ENCODE measurements at regions not wholly inside any gene's neighbourhood (a gene's known extent, or its start where the extent isn't known, plus 50 kb on each side); places are given as distances from the start of the nearest gene placed in this dataset.
"Not testable (repeated sequence)": the region's sequence is repeated elsewhere in the genome, so short reads cannot be mapped to it uniquely, and the experiment has no call there.

- DNase-seq: peak; percentile 16 to 64 (median 44)
Observed at GRCh38 chr5:112112346-112112745, 306.7 kb downstream of the EPB41L4A start.

DNA sequence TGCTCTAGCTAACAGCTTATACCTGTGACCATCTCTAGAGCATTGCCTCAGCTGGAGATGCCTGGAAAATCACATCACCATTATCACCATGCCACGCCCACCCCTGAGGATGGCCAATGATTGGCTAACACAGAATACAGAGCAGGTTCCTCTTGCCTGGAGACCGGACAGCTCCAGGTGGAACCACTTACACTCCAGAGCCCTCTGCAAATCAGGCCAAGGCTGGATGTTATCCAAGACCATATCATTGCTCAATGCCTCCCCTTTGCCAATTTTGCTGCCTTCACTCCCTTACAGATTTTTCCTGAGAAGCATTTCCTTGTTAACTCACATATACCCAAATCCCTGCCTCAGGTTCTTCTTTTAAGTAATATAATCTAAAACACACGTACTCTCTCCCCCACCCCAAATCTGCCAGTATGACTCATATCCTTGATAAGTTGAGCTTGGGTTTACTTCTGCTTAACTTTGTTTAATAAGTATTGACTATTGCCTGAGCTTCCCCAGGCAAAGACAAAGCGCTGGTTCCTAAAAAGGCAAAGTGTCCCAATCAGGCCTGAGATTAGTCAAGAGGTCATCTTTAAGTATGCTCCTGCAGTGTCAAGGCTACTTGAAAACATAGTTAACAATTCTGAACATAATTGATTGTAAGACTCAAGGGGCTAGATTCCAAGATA is 309.6 kb downstream of the EPB41L4A start:
- peak; percentile 70 to 86 (median 77) for DNase-seq

DNA sequence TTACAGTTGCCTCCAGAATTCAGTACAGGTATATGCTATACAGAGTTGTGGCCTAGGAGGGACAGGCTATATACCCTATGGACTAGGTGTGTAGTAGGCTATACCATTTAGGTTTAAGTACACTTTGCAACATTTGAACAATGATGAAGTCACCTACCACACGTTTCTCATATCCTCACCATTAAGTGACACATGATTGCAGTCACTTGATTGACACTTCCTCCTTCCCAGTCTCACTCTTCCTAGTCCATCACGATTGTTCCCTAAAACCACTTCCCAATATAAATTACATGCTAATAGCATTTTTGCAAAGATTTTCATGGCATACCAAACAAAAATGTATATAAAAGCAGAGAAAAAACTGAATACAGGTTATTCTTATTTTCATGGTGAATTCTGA is 312.2 kb downstream of the EPB41L4A start:
- peak; percentile 39 to 84 (median 68) for DNase-seq

DNA sequence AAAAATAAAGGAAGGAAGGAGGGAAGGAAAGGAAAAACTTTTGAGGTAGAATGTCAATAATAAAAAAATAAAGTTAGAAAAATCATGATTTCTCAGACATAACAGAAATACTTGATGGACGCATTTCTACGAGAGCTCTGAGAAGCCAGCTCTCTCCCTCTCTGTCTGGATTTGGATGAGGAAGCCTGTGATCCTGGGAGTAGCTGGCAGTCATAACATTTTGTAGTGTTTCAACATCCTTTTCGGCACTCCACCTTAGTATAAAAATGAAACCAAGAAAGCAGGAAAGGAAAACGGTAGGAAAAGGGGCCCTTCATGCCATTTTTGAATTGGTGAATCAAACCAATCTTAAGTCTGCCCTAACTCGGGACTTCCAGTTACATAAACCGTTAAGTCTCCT is 321.3 kb downstream of the EPB41L4A start:
- DNase-seq: no peak

DNA sequence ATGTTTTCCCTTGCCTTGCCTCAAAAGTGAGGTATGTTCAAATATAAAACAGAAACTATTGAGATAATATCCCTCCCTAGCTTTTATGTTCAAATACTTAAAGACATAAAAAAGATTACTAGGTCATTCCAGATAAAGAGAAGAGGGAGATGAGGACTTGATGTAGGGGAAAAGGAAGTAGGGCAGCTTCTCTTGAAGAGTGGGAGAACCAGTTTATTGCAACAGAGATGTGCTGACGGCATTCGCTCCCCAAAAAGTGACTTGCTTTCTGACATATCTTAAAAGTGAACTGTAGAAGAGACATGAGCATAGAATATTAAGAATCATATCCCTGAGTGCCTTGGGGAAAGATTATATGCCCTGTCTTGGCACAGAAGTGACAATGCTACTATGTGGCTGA is 330.2 kb upstream of the NREP start:
- peak; percentile 37 to 59 (median 45) for DNase-seq

GRCh38 chr5:112086740-112087139 is 329.7 kb upstream of the NREP start:
- DNase-seq: no peak

- no peak for DNase-seq
Observed at GRCh38 chr5:112084149-112084548, 327.2 kb upstream of the NREP start.

- DNase-seq: no peak
Observed at GRCh38 chr5:112083623-112084022, 326.6 kb upstream of the NREP start.

GRCh38 chr5:112077180-112077579 is 320.2 kb upstream of the NREP start:
- no peak for DNase-seq

DNA sequence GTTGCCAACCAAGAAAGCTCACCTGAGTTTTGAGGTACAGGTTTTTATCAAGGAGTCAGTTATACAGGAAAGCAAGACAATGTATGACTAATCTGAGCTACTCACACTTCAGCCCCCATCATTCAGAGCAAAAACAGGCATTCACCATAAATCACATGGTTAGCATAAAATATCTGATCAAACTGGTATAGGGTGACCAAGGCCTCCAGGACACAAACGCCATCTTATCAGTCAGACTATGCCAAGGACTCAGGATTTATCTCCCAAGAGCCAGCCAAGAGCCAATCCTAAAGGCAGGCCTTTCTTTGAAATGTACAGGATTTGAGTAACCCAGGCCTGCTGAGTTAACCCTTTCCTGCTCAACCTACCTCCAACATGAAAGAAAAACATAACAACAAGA is 313.0 kb upstream of the NREP start:
- DNase-seq: no peak

DNA sequence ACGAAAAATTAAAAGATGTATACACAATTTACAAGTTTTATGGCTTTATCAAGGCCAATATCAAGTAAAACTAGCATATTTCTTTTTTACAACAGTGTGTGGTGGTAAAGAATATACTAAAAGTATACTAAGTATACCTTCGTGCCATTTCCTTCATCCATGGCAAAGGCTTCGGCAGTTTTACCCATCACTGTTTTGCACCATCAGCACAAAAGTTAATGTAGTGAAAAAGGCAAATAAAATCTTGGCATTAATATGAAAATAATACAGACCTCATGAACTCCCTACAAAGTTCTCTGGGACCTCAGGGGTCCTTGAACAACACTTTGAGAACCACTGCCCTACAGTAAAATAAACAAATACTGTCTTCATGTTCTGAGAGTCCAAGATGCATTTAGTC is 312.3 kb upstream of the NREP start:
- DNase-seq: no peak

DNA sequence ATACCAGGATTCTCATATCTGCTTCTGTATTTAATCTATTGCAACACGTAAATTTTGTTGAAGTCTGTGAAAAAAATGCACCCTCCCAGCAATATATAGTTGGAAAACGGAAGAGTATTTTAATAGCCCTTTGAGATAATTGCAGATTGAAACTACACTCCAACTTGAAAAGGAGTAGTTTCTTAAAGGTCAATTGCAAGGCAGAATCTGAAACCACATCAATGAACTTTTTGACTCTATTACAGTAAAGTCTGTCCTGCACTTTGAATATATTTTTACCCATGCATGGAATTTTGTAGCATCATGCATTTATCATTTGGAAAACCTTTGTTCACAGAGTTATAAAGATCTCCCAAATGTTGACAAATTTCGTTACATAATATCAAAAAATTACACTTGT is 311.6 kb upstream of the NREP start:
- DNase-seq: no peak

- DNase-seq: no peak
Observed at GRCh38 chr5:112065781-112066180, 308.8 kb upstream of the NREP start.

GRCh38 chr5:112064956-112065355 is 308.0 kb upstream of the NREP start:
- no peak for DNase-seq

DNA sequence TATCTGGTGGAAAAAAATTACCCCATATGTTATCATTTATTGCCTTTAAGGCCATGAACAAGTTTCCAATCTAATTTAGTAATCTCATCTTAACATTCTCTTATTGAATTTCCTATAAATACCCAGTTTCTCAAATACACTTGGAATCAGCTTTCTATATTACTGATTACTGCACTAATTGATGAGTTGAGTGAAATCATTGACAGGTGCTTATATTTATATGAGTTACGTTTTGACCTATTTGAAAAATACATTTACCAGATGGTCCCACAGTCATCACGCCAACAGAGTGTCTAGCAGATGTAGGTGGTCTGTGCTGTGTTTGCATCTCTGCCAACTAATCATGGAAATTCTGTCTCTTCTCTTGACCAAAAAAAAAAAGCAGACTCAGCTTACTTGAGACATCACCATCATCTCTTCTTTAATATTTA is 307.3 kb upstream of the NREP start:
- no peak for DNase-seq

DNA sequence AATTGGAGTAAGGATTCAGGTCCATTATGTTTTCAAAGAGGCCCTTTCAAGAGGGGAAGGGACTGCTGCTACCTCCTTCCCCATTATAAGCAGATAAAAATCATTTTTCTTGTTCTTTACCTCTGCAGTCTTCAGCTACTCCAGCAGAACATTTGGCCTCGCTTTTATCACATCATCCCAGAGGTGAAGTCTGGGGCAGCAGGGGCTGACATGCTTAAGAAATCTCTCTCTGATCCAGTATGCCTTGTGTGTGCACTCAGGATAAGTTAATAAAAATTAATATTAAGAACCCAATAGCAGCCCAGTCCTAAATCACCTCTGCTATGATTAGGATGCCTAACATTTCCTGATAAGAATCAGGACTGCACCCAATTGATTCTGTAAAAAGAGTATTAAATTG is 306.9 kb upstream of the NREP start:
- DNase-seq: no peak

- DNase-seq: no peak
Observed at GRCh38 chr5:112063191-112063590, 306.2 kb upstream of the NREP start.

GRCh38 chr5:112062181-112062580 is 305.2 kb upstream of the NREP start:
- DNase-seq: no peak

GRCh38 chr5:112061666-112062065 is 304.7 kb upstream of the NREP start:
- DNase-seq: no peak

GRCh38 chr5:112059579-112060135 is 302.7 kb upstream of the NREP start:
- no peak for DNase-seq

DNA sequence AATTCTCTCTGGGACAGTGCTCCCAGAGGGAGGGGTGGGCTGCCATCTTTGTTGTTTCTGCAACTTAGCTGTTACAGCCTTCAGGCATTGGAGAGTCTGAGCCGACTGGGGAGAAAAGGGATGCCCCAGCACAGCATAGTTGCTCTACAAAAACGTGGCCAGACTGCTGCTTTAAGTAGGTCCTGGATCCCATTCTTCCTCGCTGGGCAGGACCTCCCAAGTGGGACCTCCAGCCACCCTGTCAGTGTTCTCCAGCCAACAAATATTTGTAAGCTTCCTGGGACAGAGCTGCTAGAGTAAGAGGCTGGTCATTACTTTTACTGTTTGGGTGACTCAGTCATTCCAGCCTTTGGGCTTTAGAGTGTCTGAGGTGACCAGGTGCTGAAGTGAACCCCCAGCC is 292.7 kb upstream of the NREP start:
- DNase-seq: no peak

DNA sequence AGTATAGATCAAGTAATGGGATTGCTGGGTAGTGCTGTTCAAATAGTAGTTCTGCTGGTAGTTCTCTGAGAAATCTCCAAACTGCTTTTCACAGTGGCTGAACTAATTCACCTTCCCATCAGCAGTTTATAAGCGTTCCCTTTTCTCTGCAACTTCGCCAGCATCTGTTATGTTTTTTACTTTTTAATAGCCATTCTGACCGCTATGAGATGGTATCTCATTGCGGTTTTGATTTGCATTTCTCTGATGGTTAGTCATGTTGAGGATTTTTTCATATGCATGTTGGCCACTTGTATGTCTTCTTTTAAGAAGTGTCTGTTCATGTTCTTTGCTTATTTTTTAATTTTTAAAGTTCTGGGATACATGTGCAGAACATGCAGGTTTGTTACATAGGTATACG is 279.2 kb upstream of the NREP start:
- no peak for DNase-seq

GRCh38 chr5:112034421-112034979 is 277.5 kb upstream of the NREP start:
- DNase-seq: no peak

DNA sequence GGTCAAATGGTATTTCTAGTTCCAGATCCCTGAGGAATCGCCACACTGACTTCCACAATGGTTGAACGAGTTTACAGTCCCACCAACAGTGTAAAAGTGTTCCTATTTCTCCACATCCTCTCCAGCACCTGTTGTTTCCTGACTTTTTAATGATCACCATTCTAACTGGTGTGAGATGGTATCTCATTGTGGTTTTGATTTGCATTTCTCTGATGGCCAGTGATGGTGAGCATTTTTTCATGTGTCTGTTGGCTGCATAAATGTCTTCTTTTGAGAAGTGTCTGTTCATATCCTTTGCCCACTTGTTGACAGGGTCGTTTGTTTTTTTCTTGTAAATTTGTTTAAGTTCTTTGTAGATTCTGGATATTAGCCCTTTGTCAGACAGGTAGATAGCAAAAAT is 269.9 kb upstream of the NREP start:
- not testable (repeated sequence) for DNase-seq

DNA sequence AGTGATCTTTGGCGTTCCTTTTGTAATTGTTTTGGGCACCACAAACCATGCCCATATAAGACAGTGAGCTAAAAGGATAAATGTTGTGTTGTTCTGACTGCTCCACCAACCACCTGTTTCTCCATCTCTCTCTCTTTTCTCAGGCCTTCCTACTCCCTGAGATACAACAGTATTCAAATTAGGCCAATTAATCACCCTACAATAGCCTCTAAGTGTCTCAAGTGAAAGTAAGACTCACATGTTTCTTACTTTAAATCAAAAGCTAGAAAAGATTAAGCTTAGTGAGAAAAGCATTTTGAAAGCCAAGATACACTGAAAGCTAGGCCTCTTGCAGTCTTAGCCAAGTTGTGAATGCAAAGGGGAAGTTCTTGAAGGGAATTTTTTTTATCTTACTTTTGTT is 268.8 kb upstream of the NREP start:
- peak in 1 of 4 experiments; percentile 12 for DNase-seq
